T-helper 2 cell (primary cell): ENCODE measurements at regions not wholly inside any gene's neighbourhood (a gene's known extent, or its start where the extent isn't known, plus 50 kb on each side); places are given as distances from the start of the nearest gene placed in this dataset.

Source experiments
- DNase-seq, 5 experiments: peaks; one replicate each; pipeline versions ENCODE4 v3.0.0 to v3.0.0-alpha.2; 2012 to 2022

- DNase-seq = no peak
Observed at GRCh38 chr1:69258842-69259241, 308.9 kb upstream of the LRRC7 start.

- no peak for DNase-seq
Observed at GRCh38 chr1:69263921-69264391, 303.8 kb upstream of the LRRC7 start.

- DNase-seq = no peak
Observed at GRCh38 chr1:69269491-69269890, 298.2 kb upstream of the LRRC7 start.

- no peak for DNase-seq
Observed at GRCh38 chr1:69271587-69272125, 296.1 kb upstream of the LRRC7 start.

GRCh38 chr1:69272684-69273083, 295.0 kb upstream of the LRRC7 start:
- DNase-seq = no peak

GRCh38 chr1:69278923-69279322, 288.8 kb upstream of the LRRC7 start:
- no peak for DNase-seq

- no peak for DNase-seq
Observed at GRCh38 chr1:69283516-69283915, 284.2 kb upstream of the LRRC7 start.

- no peak for DNase-seq
Observed at GRCh38 chr1:69284508-69284907, 283.2 kb upstream of the LRRC7 start.

- DNase-seq = no peak
Observed at GRCh38 chr1:69288416-69288815, 279.3 kb upstream of the LRRC7 start.

GRCh38 chr1:69290291-69290690, 277.4 kb upstream of the LRRC7 start:
- DNase-seq = no peak

GRCh38 chr1:69291541-69291940, 276.2 kb upstream of the LRRC7 start:
- DNase-seq = no peak

- DNase-seq = no peak
Observed at GRCh38 chr1:69292833-69293232, 274.9 kb upstream of the LRRC7 start.

- DNase-seq = no peak
Observed at GRCh38 chr1:69294171-69294570, 273.6 kb upstream of the LRRC7 start.

GRCh38 chr1:69295265-69295664, 272.5 kb upstream of the LRRC7 start:
- DNase-seq = no peak

- no peak for DNase-seq
Observed at GRCh38 chr1:69305621-69306020, 262.1 kb upstream of the LRRC7 start.

- no peak for DNase-seq
Observed at GRCh38 chr1:69312055-69312732, 255.5 kb upstream of the LRRC7 start.

- DNase-seq = no peak
Observed at GRCh38 chr1:69313118-69313517, 254.6 kb upstream of the LRRC7 start.

GRCh38 chr1:69315416-69315815, 252.3 kb upstream of the LRRC7 start:
- DNase-seq = no peak

- DNase-seq = no peak
Observed at GRCh38 chr1:69315823-69316222, 251.9 kb upstream of the LRRC7 start.

GRCh38 chr1:69319287-69319686, 248.4 kb upstream of the LRRC7 start:
- DNase-seq = no peak

GRCh38 chr1:69320757-69321211, 246.9 kb upstream of the LRRC7 start:
- DNase-seq = no peak

- DNase-seq = no peak
Observed at GRCh38 chr1:69321311-69321710, 246.4 kb upstream of the LRRC7 start.

- no peak for DNase-seq
Observed at GRCh38 chr1:69328186-69328585, 239.5 kb upstream of the LRRC7 start.

- DNase-seq = no peak
Observed at GRCh38 chr1:69363236-69363635, 204.5 kb upstream of the LRRC7 start.

- DNase-seq = no peak
Observed at GRCh38 chr1:69373520-69373919, 194.2 kb upstream of the LRRC7 start.
